Hematopoietic multipotent progenitor cell (in vitro differentiated cells): ENCODE measurements at regions not wholly inside any gene's neighbourhood (a gene's known extent, or its start where the extent isn't known, plus 50 kb on each side); places are given as distances from the start of the nearest gene placed in this dataset.
"Not testable (repeated sequence)": the region's sequence is repeated elsewhere in the genome, so short reads cannot be mapped to it uniquely, and the experiment has no call there.

Source experiments
- DNase-seq, 3 donors: peaks; one replicate each; pipeline ENCODE4 v3.0.0-alpha.2; 2011 to 2015; ENCODE audit warnings: low read depth in 2 of 3, low spot score in 2 of 3

DNA sequence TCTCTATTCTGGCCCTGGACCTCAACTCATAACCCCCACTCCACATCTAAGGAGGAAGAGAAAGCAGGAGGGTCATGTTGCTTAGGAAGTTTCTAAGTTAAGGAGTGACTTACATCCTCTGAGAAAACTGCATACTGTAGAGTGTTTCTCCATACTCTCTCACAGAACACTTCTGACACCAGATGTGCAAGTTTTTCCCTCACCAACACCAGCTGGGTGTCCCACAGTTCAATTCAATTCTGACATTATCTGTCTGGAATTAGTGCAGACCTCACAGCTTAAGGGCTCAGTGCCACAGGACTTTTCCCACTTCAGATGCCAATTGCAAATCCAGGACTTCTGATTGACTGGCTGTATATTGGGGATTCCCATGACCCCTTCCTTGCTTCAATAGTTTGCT, 89.0 kb upstream of the SFRP2 start:
- no peak for DNase-seq

DNA sequence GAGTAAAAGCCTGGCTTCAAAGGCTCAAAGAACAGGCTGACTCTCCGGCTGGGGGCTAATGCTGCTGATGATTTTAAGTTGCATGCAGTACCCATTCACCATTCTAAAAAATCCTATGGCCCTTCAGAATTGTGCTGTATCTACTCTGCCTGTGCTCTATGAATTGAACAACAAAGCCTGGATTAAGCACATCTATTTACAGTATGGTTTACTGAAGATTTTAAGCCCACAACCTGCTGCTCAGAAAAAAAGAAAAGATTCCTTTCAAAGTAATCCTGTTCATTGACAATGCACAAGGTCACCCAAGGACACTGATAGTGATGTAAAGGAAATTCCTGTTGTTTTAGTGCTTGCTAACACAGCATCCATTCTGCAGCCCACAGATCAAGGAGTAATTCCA, 84.9 kb upstream of the SFRP2 start:
- DNase-seq, result no peak

DNA sequence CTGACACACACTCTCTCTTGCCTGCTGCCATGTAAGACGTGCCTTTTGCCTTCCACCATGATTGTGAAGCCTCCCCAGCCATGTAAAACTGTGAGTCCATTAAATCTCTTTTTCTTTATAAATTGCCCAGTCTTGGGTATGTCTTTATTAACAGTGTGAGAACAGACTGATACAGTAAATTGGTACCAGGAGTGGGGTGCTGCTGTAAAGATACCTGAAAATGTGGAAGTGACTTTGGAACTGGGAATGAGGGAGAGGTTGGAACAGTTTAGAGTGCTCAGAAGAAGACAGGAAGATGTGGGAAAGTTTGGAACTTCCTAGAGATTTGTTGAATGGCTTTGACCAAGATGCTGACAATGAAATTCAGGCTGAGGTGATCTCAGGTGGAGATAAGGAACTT, 77.9 kb upstream of the SFRP2 start:
- DNase-seq, result not testable (repeated sequence)

DNA sequence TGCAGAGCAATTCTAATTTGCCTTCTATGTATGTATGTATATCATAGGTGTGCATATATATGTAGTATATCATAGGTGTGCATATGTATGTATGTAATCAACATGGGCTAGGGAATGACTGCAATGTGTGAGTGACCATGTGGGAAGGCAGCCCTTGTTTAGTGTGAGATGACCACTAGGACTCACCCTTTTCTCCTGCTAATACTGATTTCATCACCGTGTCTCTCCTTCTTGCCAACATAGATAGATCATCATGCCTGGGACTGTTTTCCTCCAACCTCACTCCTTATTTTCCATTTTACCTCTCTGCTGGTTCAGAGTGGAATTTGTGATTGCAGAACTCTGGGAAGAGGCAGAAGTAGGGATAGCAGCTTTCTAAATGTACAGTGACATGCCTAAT, 63.6 kb upstream of the SFRP2 start:
- no peak for DNase-seq

DNA sequence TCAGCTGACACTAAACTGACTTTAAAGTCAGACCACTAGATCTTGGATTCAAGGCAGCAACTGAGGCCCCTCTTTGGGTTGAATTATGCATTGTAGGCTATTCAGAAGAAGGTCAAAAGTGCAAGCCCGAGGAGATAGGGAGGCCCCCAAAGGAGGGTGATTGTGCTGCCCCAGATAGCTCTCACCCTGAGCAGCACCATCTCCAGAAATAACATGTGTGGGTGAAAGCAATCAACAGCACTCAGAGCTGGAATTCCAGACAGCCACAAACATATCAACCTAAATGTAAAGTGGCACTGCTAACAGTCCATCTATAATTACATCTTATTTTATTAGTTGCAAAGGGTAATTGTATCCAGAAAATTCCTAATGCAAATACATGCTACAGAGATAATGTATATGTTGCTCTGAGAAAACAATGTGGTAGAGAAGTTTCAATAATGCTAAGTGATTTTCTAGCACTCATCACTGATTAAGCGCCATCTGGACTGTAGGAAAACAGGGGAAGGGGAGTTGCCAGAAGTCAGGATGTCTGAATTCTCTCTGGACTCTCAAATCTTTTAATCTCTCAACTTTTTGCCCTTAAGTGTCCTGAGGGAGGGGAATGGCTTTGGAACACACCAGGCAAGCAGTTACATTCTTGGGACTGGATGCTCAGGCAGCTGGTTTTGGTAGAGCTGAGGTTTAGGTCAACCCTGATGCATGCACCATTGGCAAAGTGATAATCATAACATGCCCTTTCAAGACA, 61.8 kb upstream of the SFRP2 start:
- no peak for DNase-seq

DNA sequence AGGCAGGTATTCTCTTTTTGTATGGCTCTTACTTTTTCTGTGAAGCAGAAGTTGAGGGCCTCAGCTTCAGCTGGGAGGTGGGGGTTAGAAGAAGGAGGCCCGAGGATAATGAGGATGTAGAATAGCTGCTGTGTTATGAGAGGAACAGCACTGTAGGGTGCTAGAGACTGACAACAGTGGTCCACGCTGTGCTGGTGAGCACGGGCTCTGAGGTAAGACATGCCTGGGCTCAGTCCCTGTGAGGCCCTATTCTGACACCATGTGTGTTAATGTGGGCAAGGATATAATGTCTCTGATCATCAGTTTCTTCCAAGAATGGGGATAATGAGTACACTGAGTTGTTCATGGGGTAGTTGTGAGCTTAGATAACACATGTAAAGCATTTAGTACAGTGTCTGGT, 55.3 kb upstream of the SFRP2 start:
- no peak for DNase-seq
